Hepatocyte (in vitro differentiated cells): ENCODE measurements at regions not wholly inside any gene's neighbourhood (a gene's known extent, or its start where the extent isn't known, plus 50 kb on each side); places are given as distances from the start of the nearest gene placed in this dataset.

Experiments used
- DNase-seq: peaks from one replicate; pipeline ENCODE4 v3.0.0-alpha.2; 2016; ENCODE audit warnings: low spot score
- H2AFZ ChIP-seq: fragments of 200-600 bp; sonication (generic); 2 replicates; pipeline ENCODE4 v1.6.0; 2016; ENCODE audit warnings: antibody characterized with exemption, mild to moderate bottlenecking
- H3K27ac ChIP-seq: fragments of 200-600 bp; sonication (generic); 2 replicates; pipeline ENCODE4 v1.5.1; 2016; ENCODE audit warnings: mild to moderate bottlenecking
- H3K27me3 ChIP-seq: fragments of 200-600 bp; sonication (generic); 2 replicates; pipeline ENCODE4 v1.6.1; 2016
- H3K36me3 ChIP-seq: fragments of 200-600 bp; sonication (generic); replicated peaks from 2 replicates; pipeline ENCODE4 v1.5.1; 2016; ENCODE audit warnings: low read depth; ENCODE audit not compliant: insufficient read depth
- H3K4me1 ChIP-seq: fragments of 200-600 bp; sonication (generic); 2 replicates; pipeline ENCODE4 v1.5.1; 2016; ENCODE audit warnings: mild to moderate bottlenecking, moderate library complexity; ENCODE audit not compliant: insufficient read depth
- H3K4me2 ChIP-seq: fragments of 200-600 bp; sonication (generic); 2 replicates; pipeline ENCODE4 v1.6.0; 2016
- H3K4me3 ChIP-seq: fragments of 200-600 bp; sonication (generic); 2 replicates; pipeline ENCODE4 v1.5.1; 2016; ENCODE audit warnings: mild to moderate bottlenecking
- H3K79me2 ChIP-seq: fragments of 200-600 bp; sonication (generic); 2 replicates; pipeline ENCODE4 v1.6.0; 2017; ENCODE audit warnings: mild to moderate bottlenecking
- H3K9me2 ChIP-seq: fragments of 200-600 bp; sonication (generic); replicated peaks from 2 replicates; pipeline ENCODE4 v1.6.0; 2017; ENCODE audit warnings: mild to moderate bottlenecking; ENCODE audit not compliant: insufficient read depth
- H3K9me3 ChIP-seq: fragments of 200-600 bp; sonication (generic); 2 replicates; pipeline ENCODE4 v1.5.1; 2016; ENCODE audit warnings: low read depth, mild to moderate bottlenecking
- H4K20me1 ChIP-seq: fragments of 200-600 bp; sonication (generic); 2 replicates; pipeline ENCODE4 v1.6.0; 2016; ENCODE audit warnings: mild to moderate bottlenecking; ENCODE audit not compliant: insufficient read depth, poor library complexity, severe bottlenecking
- EZH2 ChIP-seq: fragments of 200-600 bp; sonication (generic); IDR thresholded peaks from 2 replicates; pipeline ENCODE4 v1.6.1; 2016; ENCODE audit warnings: antibody characterized with exemption, mild to moderate bottlenecking, borderline replicate concordance
- EZH2phosphoT487 ChIP-seq: fragments of 200-600 bp; sonication (generic); IDR thresholded peaks from one replicate; pipeline ENCODE4 v1.6.1; 2018; ENCODE audit warnings: antibody characterized with exemption, mild to moderate bottlenecking, low read depth, moderate library complexity; ENCODE audit not compliant: unreplicated experiment, severe bottlenecking
- WGBS: methylation state at CpG from one replicate; pipeline ENCODE4 v1.1.6; 2016; ENCODE audit warnings: low lambda C conversion rate; ENCODE audit errors: missing lambda C conversion rate; 5-methylcytosine and 5-hydroxymethylcytosine counted together
- TF ChIP-seq, protein P1 (sequence below): fragments of 200-600 bp; sonication (generic); IDR thresholded peaks from 2 replicates; pipeline ENCODE4 v1.5.1; 2016; ENCODE audit warnings: antibody characterized with exemption, mild to moderate bottlenecking; ENCODE audit not compliant: poor library complexity

- no peaks in the 10 kb centered on the region for H3K9me2 ChIP-seq
- H3K4me2 ChIP-seq: no peak overlapping the region
- 85% methylated on average over 14 of the region's 14 CpGs for WGBS
These were observed 694.6 kb downstream of the TBC1D22A start for GRCh38 chr22:47457021-47457420.

GRCh38 chr22:47456031-47456430, 693.6 kb downstream of the TBC1D22A start:
- no peak overlapping the region for H3K27ac ChIP-seq
- H3K4me3 ChIP-seq: no peak overlapping the region
- no peaks in the 10 kb centered on the region for H3K4me1 ChIP-seq
- WGBS: 78% methylated on average over 11 of the region's 11 CpGs
- H4K20me1 ChIP-seq: no peaks in the 10 kb centered on the region
- no peak overlapping the region for H2AFZ ChIP-seq
- no peak for DNase-seq
- H3K79me2 ChIP-seq: no peaks in the 10 kb centered on the region
- no peaks in the 10 kb centered on the region for H3K9me2 ChIP-seq
- H3K9me3 ChIP-seq: no peaks in the 10 kb centered on the region
- H3K36me3 ChIP-seq: no peaks in the 10 kb centered on the region
- H3K4me2 ChIP-seq: no peak overlapping the region
- no peaks in the 10 kb centered on the region for H3K27me3 ChIP-seq
- no peak for TF ChIP-seq EZH2phosphoT487
- no peak for TF ChIP-seq EZH2
- TF ChIP-seq, protein P1, sequence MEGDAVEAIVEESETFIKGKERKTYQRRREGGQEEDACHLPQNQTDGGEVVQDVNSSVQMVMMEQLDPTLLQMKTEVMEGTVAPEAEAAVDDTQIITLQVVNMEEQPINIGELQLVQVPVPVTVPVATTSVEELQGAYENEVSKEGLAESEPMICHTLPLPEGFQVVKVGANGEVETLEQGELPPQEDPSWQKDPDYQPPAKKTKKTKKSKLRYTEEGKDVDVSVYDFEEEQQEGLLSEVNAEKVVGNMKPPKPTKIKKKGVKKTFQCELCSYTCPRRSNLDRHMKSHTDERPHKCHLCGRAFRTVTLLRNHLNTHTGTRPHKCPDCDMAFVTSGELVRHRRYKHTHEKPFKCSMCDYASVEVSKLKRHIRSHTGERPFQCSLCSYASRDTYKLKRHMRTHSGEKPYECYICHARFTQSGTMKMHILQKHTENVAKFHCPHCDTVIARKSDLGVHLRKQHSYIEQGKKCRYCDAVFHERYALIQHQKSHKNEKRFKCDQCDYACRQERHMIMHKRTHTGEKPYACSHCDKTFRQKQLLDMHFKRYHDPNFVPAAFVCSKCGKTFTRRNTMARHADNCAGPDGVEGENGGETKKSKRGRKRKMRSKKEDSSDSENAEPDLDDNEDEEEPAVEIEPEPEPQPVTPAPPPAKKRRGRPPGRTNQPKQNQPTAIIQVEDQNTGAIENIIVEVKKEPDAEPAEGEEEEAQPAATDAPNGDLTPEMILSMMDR: no peak

More at GRCh38 chr22:47457021-47457420, 694.6 kb downstream of the TBC1D22A start:
- Histone ChIP-seq H3K27ac (no peak overlapping the region), H4K20me1 (no peaks in the 10 kb centered on the region), H3K4me3 (no peak overlapping the region), H3K27me3 (no peaks in the 10 kb centered on the region), H3K9me3 (no peaks in the 10 kb centered on the region), H3K4me1 (no peaks in the 10 kb centered on the region), H3K36me3 (no peaks in the 10 kb centered on the region), H2AFZ (no peak overlapping the region), H3K79me2 (no peaks in the 10 kb centered on the region)
- TF ChIP-seq EZH2 (no peak), EZH2phosphoT487 (no peak)
- no peak for DNase-seq

- Histone ChIP-seq H3K79me2 (no peaks in the 10 kb centered on the region), H3K27me3 (no peaks in the 10 kb centered on the region), H3K27ac (no peak overlapping the region), H4K20me1 (no peaks in the 10 kb centered on the region), H2AFZ (no peak overlapping the region), H3K4me3 (no peak overlapping the region), H3K4me2 (no peak overlapping the region), H3K9me3 (no peaks in the 10 kb centered on the region), H3K36me3 (no peaks in the 10 kb centered on the region), H3K4me1 (no peaks in the 10 kb centered on the region), H3K9me2 (no peaks in the 10 kb centered on the region)
- TF ChIP-seq EZH2phosphoT487 (no peak), EZH2 (no peak)
- TF ChIP-seq, protein P1: no peak
- WGBS: 73% methylated on average over 6 of the region's 6 CpGs
- DNase-seq: no peak
These were observed 690.6 kb downstream of the TBC1D22A start for GRCh38 chr22:47453049-47453448.

DNA sequence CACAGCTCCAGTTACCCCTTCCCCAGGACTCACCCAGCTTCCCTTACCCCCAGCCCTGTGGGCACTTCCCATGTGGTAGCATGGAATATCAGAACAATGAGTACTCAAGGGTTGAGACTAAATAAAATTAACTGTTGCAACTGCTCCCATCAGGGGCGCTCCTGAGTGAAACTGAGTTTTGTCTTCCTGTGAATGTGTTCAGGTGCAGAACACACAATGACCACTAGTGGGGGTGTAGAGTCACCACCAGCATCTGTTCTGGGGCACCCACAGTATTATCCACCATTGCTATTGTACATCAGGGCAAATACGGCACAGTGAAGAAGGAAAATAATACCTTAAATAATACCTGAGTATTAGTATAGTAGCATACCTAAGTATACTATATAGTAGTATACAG, 689.7 kb downstream of the TBC1D22A start:
- H2AFZ ChIP-seq: no peak overlapping the region
- H4K20me1 ChIP-seq: no peaks in the 10 kb centered on the region
- H3K36me3 ChIP-seq: no peaks in the 10 kb centered on the region
- no peaks in the 10 kb centered on the region for H3K9me3 ChIP-seq
- H3K27me3 ChIP-seq: no peaks in the 10 kb centered on the region
- no peak for DNase-seq
- H3K4me3 ChIP-seq: no peak overlapping the region
- WGBS: 86% methylated on average over 2 of the region's 2 CpGs
- TF ChIP-seq EZH2phosphoT487 (no peak), EZH2 (no peak)
- TF ChIP-seq, protein P1: no peak
- H3K9me2 ChIP-seq: no peaks in the 10 kb centered on the region
- no peaks in the 10 kb centered on the region for H3K79me2 ChIP-seq
- no peak overlapping the region for H3K4me2 ChIP-seq
- H3K4me1 ChIP-seq: no peaks in the 10 kb centered on the region
- H3K27ac ChIP-seq: no peak overlapping the region
